Activated T-cell treated with anti-CD3 and anti-CD28 coated beads for 24 hours (primary cell): ENCODE measurements at regions not wholly inside any gene's neighbourhood (a gene's known extent, or its start where the extent isn't known, plus 50 kb on each side); places are given as distances from the start of the nearest gene placed in this dataset.
"Not testable (repeated sequence)": the region's sequence is repeated elsewhere in the genome, so short reads cannot be mapped to it uniquely, and the experiment has no call there.

Source experiments
- DNase-seq: peaks from one replicate; pipeline ENCODE4 v3.0.0-alpha.2; 2020; ENCODE audit warnings: low read depth

- not testable (repeated sequence) for DNase-seq
These were observed 52.3 kb downstream of the SEPTIN7 start for GRCh38 chr7:35853194-35853593.

- DNase-seq, result no peak
These were observed 53.5 kb downstream of the SEPTIN7 start for GRCh38 chr7:35854311-35854710.

- no peak for DNase-seq
These were observed 55.3 kb downstream of the SEPTIN7 start for GRCh38 chr7:35856175-35856574.

GRCh38 chr7:35860664-35861063, 59.8 kb downstream of the SEPTIN7 start:
- no peak for DNase-seq

GRCh38 chr7:35865287-35865686, 64.4 kb downstream of the SEPTIN7 start:
- no peak for DNase-seq

- DNase-seq, result no peak
These were observed 65.3 kb downstream of the SEPTIN7 start for GRCh38 chr7:35866186-35866585.

- not testable (repeated sequence) for DNase-seq
These were observed 68.3 kb downstream of the SEPTIN7 start for GRCh38 chr7:35869117-35869516.

GRCh38 chr7:35869810-35870209, 69.0 kb downstream of the SEPTIN7 start:
- no peak for DNase-seq

- DNase-seq, result no peak
These were observed 71.0 kb downstream of the SEPTIN7 start for GRCh38 chr7:35871856-35872255.

- no peak for DNase-seq
These were observed 74.0 kb downstream of the SEPTIN7 start for GRCh38 chr7:35874886-35875285.

- no peak for DNase-seq
These were observed 74.4 kb downstream of the SEPTIN7 start for GRCh38 chr7:35875292-35875691.

GRCh38 chr7:35878351-35878750, 77.5 kb downstream of the SEPTIN7 start:
- no peak for DNase-seq

GRCh38 chr7:35887430-35887829, 86.6 kb downstream of the SEPTIN7 start:
- not testable (repeated sequence) for DNase-seq

GRCh38 chr7:35889001-35889400, 88.1 kb downstream of the SEPTIN7 start:
- DNase-seq, result no peak

- DNase-seq, result no peak
These were observed 89.0 kb downstream of the SEPTIN7 start for GRCh38 chr7:35889870-35890269.

GRCh38 chr7:35891004-35891830, 90.4 kb downstream of the SEPTIN7 start:
- no peak for DNase-seq

GRCh38 chr7:35893649-35894048, 92.8 kb downstream of the SEPTIN7 start:
- DNase-seq, result no peak

GRCh38 chr7:35894721-35895120, 93.9 kb downstream of the SEPTIN7 start:
- no peak for DNase-seq

- no peak for DNase-seq
These were observed 99.8 kb downstream of the SEPTIN7 start for GRCh38 chr7:35900651-35901050.

- no peak for DNase-seq
These were observed 104.7 kb downstream of the SEPTIN7 start for GRCh38 chr7:35905555-35905954.

GRCh38 chr7:35906191-35906908, 105.5 kb downstream of the SEPTIN7 start:
- DNase-seq, result peak; percentile 61

GRCh38 chr7:35908331-35909216, 107.7 kb downstream of the SEPTIN7 start:
- DNase-seq, result no peak
